ENCODE measurements at regions not wholly inside any gene's neighbourhood (a gene's known extent, or its start where the extent isn't known, plus 50 kb on each side); places are given as distances from the start of the nearest gene placed in this dataset.

- TF ChIP-seq POLR2A (IDR thresholded peaks at IDR 0.05; ENCODE audit: low read length) (no peak), GATA1 (IDR thresholded peaks at IDR 0.05; ENCODE audit: low read depth, low read length) (no peak)
Observed at GRCh38 chr4:10173754-10174749, 57.5 kb upstream of the WDR1 start.
